Tibial nerve (tissue), 4 donors: ENCODE measurements at regions not wholly inside any gene's neighbourhood (a gene's known extent, or its start where the extent isn't known, plus 50 kb on each side); places are given as distances from the start of the nearest gene placed in this dataset.

Experiments
- EP300 ChIP-seq, 2 donors: sonication (generic); formaldehyde crosslinking; IDR thresholded peaks; one replicate each; pipeline ENCODE4 v1.6.1; 2017; ENCODE audit warnings: antibody characterized with exemption in 2 of 2, mild to moderate bottlenecking in 1 of 2
- POLR2A ChIP-seq, 2 donors: fragments of 450-650 bp; IDR thresholded peaks; one replicate each; pipeline ENCODE4 v1.6.1; 2017; ENCODE audit warnings: antibody characterized with exemption in 2 of 2, mild to moderate bottlenecking in 2 of 2, moderate library complexity in 2 of 2
- TF ChIP-seq, protein P1 (sequence below), 5 experiments: fragments of 200-600 bp in 3 of 5; fragments of 450-650 bp in 2 of 5; sonication (generic) in 3 of 5; IDR thresholded peaks; one replicate each; pipeline ENCODE4 v1.5.1; 2016 to 2019; ENCODE audit warnings: antibody characterized with exemption in 5 of 5, mild to moderate bottlenecking in 3 of 5, moderate library complexity in 2 of 5

DNA sequence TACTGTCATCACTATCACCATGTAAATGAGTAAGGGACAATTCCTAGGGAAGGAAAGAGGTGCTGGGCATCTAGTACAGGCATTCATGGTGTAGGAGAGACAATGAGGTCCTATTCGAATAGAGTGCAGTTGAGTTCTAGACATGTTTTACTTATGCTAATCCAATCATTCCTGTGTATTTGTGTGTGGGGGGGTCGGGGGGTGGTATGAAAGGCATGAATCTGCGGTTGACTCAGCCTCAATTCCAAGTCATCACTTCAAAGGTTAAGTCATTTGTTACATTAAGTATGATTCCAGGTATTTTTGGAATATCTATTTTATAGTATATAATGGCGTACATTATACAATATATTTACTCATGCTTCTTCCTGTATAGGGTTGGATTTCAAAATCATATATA lies 163.1 kb upstream of the GALNT15 start:
- TF ChIP-seq, protein P1, sequence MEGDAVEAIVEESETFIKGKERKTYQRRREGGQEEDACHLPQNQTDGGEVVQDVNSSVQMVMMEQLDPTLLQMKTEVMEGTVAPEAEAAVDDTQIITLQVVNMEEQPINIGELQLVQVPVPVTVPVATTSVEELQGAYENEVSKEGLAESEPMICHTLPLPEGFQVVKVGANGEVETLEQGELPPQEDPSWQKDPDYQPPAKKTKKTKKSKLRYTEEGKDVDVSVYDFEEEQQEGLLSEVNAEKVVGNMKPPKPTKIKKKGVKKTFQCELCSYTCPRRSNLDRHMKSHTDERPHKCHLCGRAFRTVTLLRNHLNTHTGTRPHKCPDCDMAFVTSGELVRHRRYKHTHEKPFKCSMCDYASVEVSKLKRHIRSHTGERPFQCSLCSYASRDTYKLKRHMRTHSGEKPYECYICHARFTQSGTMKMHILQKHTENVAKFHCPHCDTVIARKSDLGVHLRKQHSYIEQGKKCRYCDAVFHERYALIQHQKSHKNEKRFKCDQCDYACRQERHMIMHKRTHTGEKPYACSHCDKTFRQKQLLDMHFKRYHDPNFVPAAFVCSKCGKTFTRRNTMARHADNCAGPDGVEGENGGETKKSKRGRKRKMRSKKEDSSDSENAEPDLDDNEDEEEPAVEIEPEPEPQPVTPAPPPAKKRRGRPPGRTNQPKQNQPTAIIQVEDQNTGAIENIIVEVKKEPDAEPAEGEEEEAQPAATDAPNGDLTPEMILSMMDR (IDR thresholded peaks at IDR 0.05), result no peak
- TF ChIP-seq POLR2A (IDR thresholded peaks at IDR 0.05) (no peak), EP300 (IDR thresholded peaks at IDR 0.05) (no peak)
